SJCRH30 (cell line): ENCODE measurements at regions not wholly inside any gene's neighbourhood (a gene's known extent, or its start where the extent isn't known, plus 50 kb on each side); places are given as distances from the start of the nearest gene placed in this dataset.

ENCODE experiments used
- DNase-seq, 2 experiments: peaks; one replicate each; pipeline ENCODE4 v3.0.0-alpha.2; 2015 to 2020
- H3K27ac ChIP-seq: fragments of 250-450 bp; sonication (Bioruptor Pico); 2 replicates; pipeline ENCODE4 v1.5.1; 2020; ENCODE audit warnings: mild to moderate bottlenecking, moderate library complexity
- H3K27me3 ChIP-seq: fragments of 250-450 bp; sonication (Bioruptor Pico); 2 replicates; pipeline ENCODE4 v1.5.1; 2020; ENCODE audit warnings: mild to moderate bottlenecking, moderate library complexity
- H3K36me3 ChIP-seq: fragments of 250-450 bp; sonication (Bioruptor Pico); 2 replicates; pipeline ENCODE4 v1.5.1; 2020; ENCODE audit warnings: mild to moderate bottlenecking, moderate library complexity
- H3K4me1 ChIP-seq: fragments of 250-450 bp; sonication (Bioruptor Pico); 2 replicates; pipeline ENCODE4 v1.5.1; 2020; ENCODE audit warnings: mild to moderate bottlenecking, moderate library complexity
- H3K4me3 ChIP-seq: fragments of 250-450 bp; sonication (Bioruptor Pico); 2 replicates; pipeline ENCODE4 v1.5.1; 2020; ENCODE audit warnings: mild to moderate bottlenecking, moderate library complexity
- H3K9me3 ChIP-seq: fragments of 250-450 bp; sonication (Bioruptor Pico); replicated peaks from 2 replicates; pipeline ENCODE4 v1.5.1; 2020; ENCODE audit warnings: mild to moderate bottlenecking, moderate library complexity

- DNase-seq: no peak
- Histone ChIP-seq H3K36me3 (no peaks in the 10 kb centered on the region), H3K4me1 (no peaks in the 10 kb centered on the region), H3K4me3 (no peak overlapping the region), H3K27me3 (no peaks in the 10 kb centered on the region), H3K27ac (no peak overlapping the region), H3K9me3 (no peaks in the 10 kb centered on the region)
Measured at GRCh38 chr7:46349490-46349889, 428.4 kb upstream of the IGFBP3 start.

- no peaks in the 10 kb centered on the region for H3K9me3 ChIP-seq
- no peaks in the 10 kb centered on the region for H3K4me1 ChIP-seq
- H3K4me3 ChIP-seq: no peak overlapping the region
- H3K27ac ChIP-seq: no peak overlapping the region
- H3K36me3 ChIP-seq: no peaks in the 10 kb centered on the region
- no peak for DNase-seq
- H3K27me3 ChIP-seq: no peaks in the 10 kb centered on the region
Measured at GRCh38 chr7:46344533-46344932, 423.5 kb upstream of the IGFBP3 start.

- Histone ChIP-seq H3K4me3 (no peak overlapping the region), H3K9me3 (no peaks in the 10 kb centered on the region), H3K27ac (no peak overlapping the region), H3K27me3 (no peaks in the 10 kb centered on the region), H3K4me1 (no peaks in the 10 kb centered on the region), H3K36me3 (no peaks in the 10 kb centered on the region)
- no peak for DNase-seq
Measured at GRCh38 chr7:46343802-46344201, 422.7 kb upstream of the IGFBP3 start.

- no peaks in the 10 kb centered on the region for H3K9me3 ChIP-seq
- no peak overlapping the region for H3K4me3 ChIP-seq
- no peaks in the 10 kb centered on the region for H3K27me3 ChIP-seq
- no peaks in the 10 kb centered on the region for H3K4me1 ChIP-seq
- DNase-seq: no peak
- H3K27ac ChIP-seq: no peak overlapping the region
- no peaks in the 10 kb centered on the region for H3K36me3 ChIP-seq
Measured at GRCh38 chr7:46322937-46323336, 401.9 kb upstream of the IGFBP3 start.

- Histone ChIP-seq H3K27ac (no peak overlapping the region), H3K27me3 (no peaks in the 10 kb centered on the region), H3K4me1 (no peaks in the 10 kb centered on the region), H3K9me3 (no peaks in the 10 kb centered on the region), H3K4me3 (no peak overlapping the region), H3K36me3 (no peaks in the 10 kb centered on the region)
- no peak for DNase-seq
Measured at GRCh38 chr7:46321556-46322205, 400.6 kb upstream of the IGFBP3 start.

GRCh38 chr7:46320956-46321355, 399.9 kb upstream of the IGFBP3 start:
- H3K4me3 ChIP-seq: no peak overlapping the region
- DNase-seq: no peak
- H3K36me3 ChIP-seq: no peaks in the 10 kb centered on the region
- H3K4me1 ChIP-seq: no peaks in the 10 kb centered on the region
- H3K9me3 ChIP-seq: no peaks in the 10 kb centered on the region
- no peaks in the 10 kb centered on the region for H3K27me3 ChIP-seq
- H3K27ac ChIP-seq: no peak overlapping the region

- H3K4me3 ChIP-seq: no peak overlapping the region
- H3K4me1 ChIP-seq: no peaks in the 10 kb centered on the region
- DNase-seq: no peak
- no peaks in the 10 kb centered on the region for H3K9me3 ChIP-seq
- H3K36me3 ChIP-seq: no peaks in the 10 kb centered on the region
- H3K27me3 ChIP-seq: no peaks in the 10 kb centered on the region
- no peak overlapping the region for H3K27ac ChIP-seq
Measured at GRCh38 chr7:46319841-46320240, 398.8 kb upstream of the IGFBP3 start.

- Histone ChIP-seq H3K27me3 (no peaks in the 10 kb centered on the region), H3K4me3 (no peak overlapping the region), H3K36me3 (no peaks in the 10 kb centered on the region), H3K27ac (no peak overlapping the region), H3K9me3 (no peaks in the 10 kb centered on the region), H3K4me1 (no peaks in the 10 kb centered on the region)
- no peak for DNase-seq
Measured at GRCh38 chr7:46318276-46318675, 397.2 kb upstream of the IGFBP3 start.

GRCh38 chr7:46317256-46317655, 396.2 kb upstream of the IGFBP3 start:
- H3K4me1 ChIP-seq: no peaks in the 10 kb centered on the region
- no peaks in the 10 kb centered on the region for H3K27me3 ChIP-seq
- no peak overlapping the region for H3K27ac ChIP-seq
- H3K36me3 ChIP-seq: no peaks in the 10 kb centered on the region
- no peaks in the 10 kb centered on the region for H3K9me3 ChIP-seq
- no peak overlapping the region for H3K4me3 ChIP-seq
- no peak for DNase-seq

- Histone ChIP-seq H3K9me3 (no peaks in the 10 kb centered on the region), H3K4me1 (no peaks in the 10 kb centered on the region), H3K36me3 (no peaks in the 10 kb centered on the region), H3K27ac (no peak overlapping the region), H3K27me3 (no peaks in the 10 kb centered on the region), H3K4me3 (no peak overlapping the region)
- no peak for DNase-seq
Measured at GRCh38 chr7:46315891-46316290, 394.8 kb upstream of the IGFBP3 start.

- H3K9me3 ChIP-seq: no peaks in the 10 kb centered on the region
- H3K4me3 ChIP-seq: no peak overlapping the region
- H3K27ac ChIP-seq: no peak overlapping the region
- no peak for DNase-seq
- H3K36me3 ChIP-seq: no peaks in the 10 kb centered on the region
- no peaks in the 10 kb centered on the region; the same call in 1 of the 2 replicates for H3K27me3 ChIP-seq
- H3K4me1 ChIP-seq: no peaks in the 10 kb centered on the region
Measured at GRCh38 chr7:46301677-46302076, 380.6 kb upstream of the IGFBP3 start.

- Histone ChIP-seq H3K27me3 (no peaks in the 10 kb centered on the region; the same call in 1 of the 2 replicates), H3K9me3 (no peaks in the 10 kb centered on the region), H3K4me3 (no peak overlapping the region), H3K27ac (no peak overlapping the region), H3K4me1 (no peaks in the 10 kb centered on the region), H3K36me3 (no peaks in the 10 kb centered on the region)
- DNase-seq: no peak
Measured at GRCh38 chr7:46297515-46297914, 376.4 kb upstream of the IGFBP3 start.

GRCh38 chr7:46296526-46296925, 375.5 kb upstream of the IGFBP3 start:
- Histone ChIP-seq H3K9me3 (no peaks in the 10 kb centered on the region), H3K27ac (no peak overlapping the region), H3K4me3 (no peak overlapping the region), H3K36me3 (no peaks in the 10 kb centered on the region), H3K27me3 (no peaks in the 10 kb centered on the region; the same call in 1 of the 2 replicates), H3K4me1 (peaks cover 4% of the 10 kb centered on the region)
- DNase-seq: no peak

- Histone ChIP-seq H3K4me1 (peaks cover 13% of the 10 kb centered on the region), H3K4me3 (no peak overlapping the region), H3K27ac (no peak overlapping the region), H3K9me3 (no peaks in the 10 kb centered on the region), H3K27me3 (no peaks in the 10 kb centered on the region; the same call in 1 of the 2 replicates), H3K36me3 (no peaks in the 10 kb centered on the region)
- no peak for DNase-seq
Measured at GRCh38 chr7:46294381-46294780, 373.3 kb upstream of the IGFBP3 start.

GRCh38 chr7:46292741-46293140, 371.7 kb upstream of the IGFBP3 start:
- DNase-seq: no peak
- Histone ChIP-seq H3K4me1 (peaks cover 13% of the 10 kb centered on the region), H3K9me3 (no peaks in the 10 kb centered on the region), H3K4me3 (no peak overlapping the region), H3K27ac (no peak overlapping the region), H3K27me3 (no peaks in the 10 kb centered on the region), H3K36me3 (no peaks in the 10 kb centered on the region)

GRCh38 chr7:46291601-46292150, 370.6 kb upstream of the IGFBP3 start:
- H3K27me3 ChIP-seq: no peaks in the 10 kb centered on the region
- H3K9me3 ChIP-seq: no peaks in the 10 kb centered on the region
- H3K4me3 ChIP-seq: no peak overlapping the region
- H3K4me1 ChIP-seq: peaks cover 13% of the 10 kb centered on the region
- no peaks in the 10 kb centered on the region for H3K36me3 ChIP-seq
- no peak for DNase-seq
- H3K27ac ChIP-seq: no peak overlapping the region
